ENCODE measurements at regions not wholly inside any gene's neighbourhood (a gene's known extent, or its start where the extent isn't known, plus 50 kb on each side); places are given as distances from the start of the nearest gene placed in this dataset.

DNA sequence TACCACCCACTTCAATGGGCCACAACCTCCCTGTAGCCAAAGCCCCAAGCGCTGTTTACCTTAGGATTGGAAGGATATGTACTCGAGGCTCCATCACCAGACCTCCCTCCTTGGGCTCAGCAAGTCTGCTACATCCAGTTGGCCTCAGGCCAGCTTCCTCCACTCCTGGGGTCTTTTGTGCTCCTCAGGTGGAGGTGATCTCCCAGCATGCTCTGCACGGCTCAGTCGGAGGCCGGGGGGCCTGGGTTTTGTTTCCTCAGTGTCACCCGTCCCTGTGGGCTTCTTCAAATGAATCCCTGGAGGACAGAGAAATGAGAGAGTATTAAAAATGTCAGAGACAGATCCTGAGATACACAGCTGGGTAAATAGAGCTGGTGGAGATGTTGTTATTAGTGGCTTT, 723.1 kb upstream of the TBX3 start:
- TF ChIP-seq TCF12 (IDR thresholded peaks at IDR 0.05; ENCODE audit: low read depth) (no peak), NFIC (IDR thresholded peaks at IDR 0.05) (no peak), EP300 (IDR thresholded peaks at IDR 0.05; ENCODE audit: borderline replicate concordance) (no peak), RAD21 (IDR thresholded peaks at IDR 0.05; ENCODE audit: low read depth) (no peak), TAF1 (IDR thresholded peaks at IDR 0.05; ENCODE audit: low read depth) (no peak), CEBPB (IDR thresholded peaks at IDR 0.05) (no peak), CREB1 (IDR thresholded peaks at IDR 0.05; ENCODE audit: low read depth) (no peak), TEAD4 (IDR thresholded peaks at IDR 0.05) (no peak), YY1 (IDR thresholded peaks at IDR 0.05; ENCODE audit: low read depth) (no peak)
- TF ChIP-seq, protein P1, sequence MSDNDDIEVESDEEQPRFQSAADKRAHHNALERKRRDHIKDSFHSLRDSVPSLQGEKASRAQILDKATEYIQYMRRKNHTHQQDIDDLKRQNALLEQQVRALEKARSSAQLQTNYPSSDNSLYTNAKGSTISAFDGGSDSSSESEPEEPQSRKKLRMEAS (IDR thresholded peaks at IDR 0.05) = no peak
- TF ChIP-seq, protein P2, sequence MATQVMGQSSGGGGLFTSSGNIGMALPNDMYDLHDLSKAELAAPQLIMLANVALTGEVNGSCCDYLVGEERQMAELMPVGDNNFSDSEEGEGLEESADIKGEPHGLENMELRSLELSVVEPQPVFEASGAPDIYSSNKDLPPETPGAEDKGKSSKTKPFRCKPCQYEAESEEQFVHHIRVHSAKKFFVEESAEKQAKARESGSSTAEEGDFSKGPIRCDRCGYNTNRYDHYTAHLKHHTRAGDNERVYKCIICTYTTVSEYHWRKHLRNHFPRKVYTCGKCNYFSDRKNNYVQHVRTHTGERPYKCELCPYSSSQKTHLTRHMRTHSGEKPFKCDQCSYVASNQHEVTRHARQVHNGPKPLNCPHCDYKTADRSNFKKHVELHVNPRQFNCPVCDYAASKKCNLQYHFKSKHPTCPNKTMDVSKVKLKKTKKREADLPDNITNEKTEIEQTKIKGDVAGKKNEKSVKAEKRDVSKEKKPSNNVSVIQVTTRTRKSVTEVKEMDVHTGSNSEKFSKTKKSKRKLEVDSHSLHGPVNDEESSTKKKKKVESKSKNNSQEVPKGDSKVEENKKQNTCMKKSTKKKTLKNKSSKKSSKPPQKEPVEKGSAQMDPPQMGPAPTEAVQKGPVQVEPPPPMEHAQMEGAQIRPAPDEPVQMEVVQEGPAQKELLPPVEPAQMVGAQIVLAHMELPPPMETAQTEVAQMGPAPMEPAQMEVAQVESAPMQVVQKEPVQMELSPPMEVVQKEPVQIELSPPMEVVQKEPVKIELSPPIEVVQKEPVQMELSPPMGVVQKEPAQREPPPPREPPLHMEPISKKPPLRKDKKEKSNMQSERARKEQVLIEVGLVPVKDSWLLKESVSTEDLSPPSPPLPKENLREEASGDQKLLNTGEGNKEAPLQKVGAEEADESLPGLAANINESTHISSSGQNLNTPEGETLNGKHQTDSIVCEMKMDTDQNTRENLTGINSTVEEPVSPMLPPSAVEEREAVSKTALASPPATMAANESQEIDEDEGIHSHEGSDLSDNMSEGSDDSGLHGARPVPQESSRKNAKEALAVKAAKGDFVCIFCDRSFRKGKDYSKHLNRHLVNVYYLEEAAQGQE (IDR thresholded peaks at IDR 0.05; ENCODE audit: low read depth) = no peak
- TF ChIP-seq, protein P3, sequence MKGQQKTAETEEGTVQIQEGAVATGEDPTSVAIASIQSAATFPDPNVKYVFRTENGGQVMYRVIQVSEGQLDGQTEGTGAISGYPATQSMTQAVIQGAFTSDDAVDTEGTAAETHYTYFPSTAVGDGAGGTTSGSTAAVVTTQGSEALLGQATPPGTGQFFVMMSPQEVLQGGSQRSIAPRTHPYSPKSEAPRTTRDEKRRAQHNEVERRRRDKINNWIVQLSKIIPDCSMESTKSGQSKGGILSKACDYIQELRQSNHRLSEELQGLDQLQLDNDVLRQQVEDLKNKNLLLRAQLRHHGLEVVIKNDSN (IDR thresholded peaks at IDR 0.05) = no peak
